NCI-H187 treated with DMSO at 0.1 percent for 48 hours (cell line): ENCODE measurements at regions not wholly inside any gene's neighbourhood (a gene's known extent, or its start where the extent isn't known, plus 50 kb on each side); places are given as distances from the start of the nearest gene placed in this dataset.

Source experiments
- DNase-seq: peaks from one replicate; lab custom pipeline; 2025; lab: John Stamatoyannopoulos, UW

- DNase-seq: no peak
Observed at GRCh38 chr16:73739049-73739769, 557.4 kb upstream of the PSMD7 start.

- no peak for DNase-seq
Observed at GRCh38 chr16:73738266-73738665, 558.3 kb upstream of the PSMD7 start.

- no peak for DNase-seq
Observed at GRCh38 chr16:73737637-73738036, 559.0 kb upstream of the PSMD7 start.

GRCh38 chr16:73735954-73736353 lies 560.7 kb upstream of the PSMD7 start:
- no peak for DNase-seq

- no peak for DNase-seq
Observed at GRCh38 chr16:73735018-73735417, 561.6 kb upstream of the PSMD7 start.

- DNase-seq: no peak
Observed at GRCh38 chr16:73732681-73733080, 563.9 kb upstream of the PSMD7 start.

- DNase-seq: no peak
Observed at GRCh38 chr16:73732143-73732542, 564.5 kb upstream of the PSMD7 start.

- no peak for DNase-seq
Observed at GRCh38 chr16:73730481-73731090, 566.0 kb upstream of the PSMD7 start.

- DNase-seq: no peak
Observed at GRCh38 chr16:73725156-73725555, 571.5 kb upstream of the PSMD7 start.

- no peak for DNase-seq
Observed at GRCh38 chr16:73724503-73724902, 572.1 kb upstream of the PSMD7 start.

- DNase-seq: peak; percentile 26
Observed at GRCh38 chr16:73717266-73717974, 579.2 kb upstream of the PSMD7 start.

- DNase-seq: no peak
Observed at GRCh38 chr16:73714976-73715375, 581.6 kb upstream of the PSMD7 start.

GRCh38 chr16:73713778-73714495 lies 582.7 kb upstream of the PSMD7 start:
- no peak for DNase-seq

- DNase-seq: no peak
Observed at GRCh38 chr16:73713251-73713650, 583.4 kb upstream of the PSMD7 start.

GRCh38 chr16:73711406-73712080 lies 585.1 kb upstream of the PSMD7 start:
- no peak for DNase-seq

GRCh38 chr16:73710526-73710925 lies 586.1 kb upstream of the PSMD7 start:
- no peak for DNase-seq

- no peak for DNase-seq
Observed at GRCh38 chr16:73707863-73708262, 588.8 kb upstream of the PSMD7 start.

GRCh38 chr16:73703891-73704290 lies 592.7 kb upstream of the PSMD7 start:
- DNase-seq: no peak

- DNase-seq: no peak
Observed at GRCh38 chr16:73697336-73697735, 599.3 kb upstream of the PSMD7 start.

GRCh38 chr16:73692861-73693260 lies 603.8 kb upstream of the PSMD7 start:
- no peak for DNase-seq

GRCh38 chr16:73683804-73684203 lies 612.8 kb upstream of the PSMD7 start:
- DNase-seq: no peak

GRCh38 chr16:73672135-73672534 lies 624.2 kb upstream of the ZFHX3 start:
- no peak for DNase-seq
